DOHH2 (cell line): ENCODE measurements at regions not wholly inside any gene's neighbourhood (a gene's known extent, or its start where the extent isn't known, plus 50 kb on each side); places are given as distances from the start of the nearest gene placed in this dataset.
"Not testable (repeated sequence)": the region's sequence is repeated elsewhere in the genome, so short reads cannot be mapped to it uniquely, and the experiment has no call there.

Experiments used
- H3F3A ChIP-seq: fragments of 200-600 bp; sonication (generic), shearing (Covaris generic); 2 replicates; pipeline ENCODE4 v1.6.0; 2016; ENCODE audit warnings: antibody characterized with exemption, mild to moderate bottlenecking; ENCODE audit not compliant: control insufficient read depth, insufficient read depth
- H3K27ac ChIP-seq: fragments of 200-600 bp; sonication (generic); 2 replicates; pipeline ENCODE4 v1.5.1; 2014; ENCODE audit warnings: low read depth, mild to moderate bottlenecking, low read length, moderate library complexity
- H3K27me3 ChIP-seq: fragments of 200-600 bp; sonication (generic); 2 replicates; pipeline ENCODE4 v1.6.1; 2014; ENCODE audit warnings: mild to moderate bottlenecking, low read length, mixed read lengths; ENCODE audit not compliant: control insufficient read depth
- H3K36me3 ChIP-seq: fragments of 200-600 bp; sonication (generic); 2 replicates; pipeline ENCODE4 v1.6.1; 2014; ENCODE audit warnings: mild to moderate bottlenecking, low read length, moderate library complexity, mixed read lengths; ENCODE audit not compliant: control insufficient read depth
- H3K4me1 ChIP-seq: fragments of 200-600 bp; sonication (generic); 2 replicates; pipeline ENCODE4 v1.6.1; 2014; ENCODE audit warnings: mild to moderate bottlenecking, low read length, mixed read lengths; ENCODE audit not compliant: control insufficient read depth
- H3K4me2 ChIP-seq: fragments of 200-600 bp; sonication (generic); 2 replicates; pipeline ENCODE4 v1.6.0; 2014; ENCODE audit warnings: mild to moderate bottlenecking, low read length, moderate library complexity
- H3K4me3 ChIP-seq: fragments of 200-600 bp; sonication (generic); 2 replicates; pipeline ENCODE4 v1.5.1; 2014; ENCODE audit warnings: mild to moderate bottlenecking, low read length, mixed read lengths
- H3K79me2 ChIP-seq: fragments of 200-600 bp; sonication (generic); 2 replicates; pipeline ENCODE4 v1.6.1; 2014; ENCODE audit warnings: mild to moderate bottlenecking, low read length, mixed read lengths; ENCODE audit not compliant: control insufficient read depth
- H3K9me2 ChIP-seq: fragments of 200-600 bp; sonication (generic); replicated peaks from 2 replicates; pipeline ENCODE4 v1.6.1; 2014; ENCODE audit warnings: mild to moderate bottlenecking, low read length, mixed read lengths; ENCODE audit not compliant: control insufficient read depth
- H3K9me3 ChIP-seq: fragments of 200-600 bp; sonication (generic); 2 replicates; pipeline ENCODE4 v1.6.1; 2014; ENCODE audit warnings: antibody characterized with exemption, low read length, mixed read lengths; ENCODE audit not compliant: control insufficient read depth, insufficient read depth
- H4K20me1 ChIP-seq: fragments of 200-600 bp; sonication (generic); 2 replicates; pipeline ENCODE4 v1.6.0; 2014; ENCODE audit warnings: low read depth, mild to moderate bottlenecking, antibody characterized with exemption, low read length, moderate library complexity; ENCODE audit not compliant: control insufficient read depth, insufficient read depth

DNA sequence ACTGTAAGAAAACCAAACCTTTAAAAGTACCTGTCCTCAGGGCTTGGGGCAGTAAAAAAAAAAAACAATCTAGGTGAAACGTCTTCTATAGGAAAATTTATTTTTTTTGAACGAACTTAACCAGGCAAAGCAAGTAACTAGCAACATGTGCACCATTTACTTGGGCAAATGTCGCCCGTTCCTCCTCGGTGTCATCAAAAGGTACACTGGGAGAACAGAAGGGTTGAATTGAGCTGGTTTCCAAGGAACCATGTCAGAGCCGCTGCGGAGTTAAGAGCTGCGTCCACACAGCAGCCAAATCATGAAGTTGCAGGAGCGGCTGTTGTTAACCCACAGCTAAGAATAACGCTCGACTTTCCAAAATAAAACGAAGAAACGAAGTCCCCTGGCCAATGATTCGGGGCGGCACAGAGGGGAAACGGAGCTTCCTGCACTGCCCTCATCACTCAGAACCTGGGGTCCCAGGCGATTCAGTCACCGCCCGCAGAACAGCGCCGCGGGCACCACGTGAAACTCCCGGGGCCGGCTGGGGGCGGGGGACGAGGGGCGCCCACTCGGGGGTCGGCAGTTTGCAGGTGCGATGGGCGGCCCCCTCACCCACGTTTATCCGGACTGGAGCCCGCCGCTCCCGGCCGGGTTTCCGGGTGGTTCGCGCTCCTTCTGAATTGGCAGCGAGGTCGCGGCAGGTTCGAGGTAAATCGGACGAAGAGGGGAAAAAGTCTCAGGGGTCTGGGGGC lies 53.6 kb upstream of the PLGLB1 start:
- Histone ChIP-seq H3K4me3 (peak overlapping the region; percentile 79), H3K4me2 (peak overlapping the region; percentile 68), H3K79me2 (peaks cover 33% of the 10 kb centered on the region), H3K27ac (peak overlapping the region; percentile 66)
- H4K20me1 ChIP-seq, H3K36me3 ChIP-seq, H3F3A ChIP-seq, H3K4me1 ChIP-seq, H3K9me3 ChIP-seq, H3K9me2 ChIP-seq, H3K27me3 ChIP-seq: not testable (repeated sequence)

DNA sequence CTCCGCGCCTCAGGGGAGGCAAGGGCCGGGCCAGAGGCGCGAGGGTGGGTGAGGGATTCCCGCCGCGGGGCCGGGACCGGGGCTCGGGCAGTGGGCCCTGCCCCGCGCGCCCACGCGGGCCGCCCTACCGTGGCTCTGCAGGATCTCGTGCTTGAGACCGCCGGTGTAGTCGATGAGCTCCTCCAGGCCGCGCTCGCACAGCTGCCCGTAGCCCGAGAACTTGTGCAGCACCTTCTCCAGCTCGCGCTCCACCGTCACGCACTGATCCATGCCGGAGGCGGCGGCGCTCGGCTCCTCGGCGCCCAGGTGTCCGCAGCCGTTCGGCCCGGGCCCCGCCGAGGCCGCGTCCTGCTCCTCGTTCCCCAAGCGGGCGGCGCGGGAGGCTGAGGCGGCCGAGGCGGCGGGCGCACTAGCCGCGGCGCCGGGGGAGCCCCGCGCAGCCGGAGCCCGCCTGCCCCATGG lies 54.2 kb upstream of the PLGLB1 start:
- not testable (repeated sequence) for H3K9me2 ChIP-seq, H3K27me3 ChIP-seq, H4K20me1 ChIP-seq, H3K36me3 ChIP-seq, H3F3A ChIP-seq, H3K4me1 ChIP-seq, H3K9me3 ChIP-seq
- Histone ChIP-seq H3K79me2 (peaks cover 27% of the 10 kb centered on the region), H3K27ac (peak overlapping the region; percentile 66), H3K4me2 (peak overlapping the region; percentile 68), H3K4me3 (peak overlapping the region; percentile 79)

DNA sequence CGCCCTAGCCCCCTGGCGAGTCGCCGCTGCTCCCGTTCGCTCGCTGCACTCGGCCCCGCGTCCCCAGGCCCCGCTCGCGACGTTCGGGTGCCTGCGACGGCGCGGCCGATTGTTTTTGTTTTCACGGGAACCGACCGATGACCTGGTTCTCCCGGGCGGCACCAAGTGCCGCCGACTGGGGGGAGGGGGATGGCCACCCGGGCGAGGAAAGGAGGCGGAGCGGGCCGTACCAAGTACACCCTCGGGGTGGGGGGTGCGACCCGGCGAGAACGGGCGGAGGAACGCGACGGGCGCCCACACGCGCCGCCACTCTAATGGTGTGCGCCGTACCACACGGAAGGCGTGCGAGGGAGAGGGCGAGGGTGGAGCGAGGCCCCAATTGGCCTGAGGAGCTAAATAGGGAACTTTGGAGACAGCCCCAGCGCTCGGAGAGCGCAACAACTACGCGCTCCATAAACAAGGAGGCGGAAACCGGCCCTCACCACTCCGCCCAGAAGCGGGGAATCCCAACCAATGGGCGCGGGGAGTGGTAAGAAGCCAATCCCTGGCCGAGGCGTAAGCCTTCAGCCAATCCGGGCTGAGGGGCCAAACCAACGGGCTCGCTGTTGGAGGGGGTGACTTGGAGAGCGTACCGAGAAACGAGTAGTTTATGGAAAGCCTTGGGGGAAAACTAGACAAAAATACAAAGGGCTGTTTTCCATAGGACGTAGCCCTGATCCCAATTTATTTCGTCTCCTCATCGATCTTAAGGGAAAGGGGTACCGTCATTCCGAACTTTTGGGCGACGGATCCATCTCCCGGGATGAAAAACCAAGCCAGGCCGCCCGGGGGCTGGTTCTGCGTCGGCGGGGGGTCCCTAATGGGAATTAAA lies 54.8 kb upstream of the PLGLB1 start:
- Histone ChIP-seq H3K4me3 (peak overlapping the region; percentile 79), H3K79me2 (peaks cover 23% of the 10 kb centered on the region), H3K4me2 (peak overlapping the region; percentile 52), H3K27ac (peak overlapping the region; percentile 66)
- H4K20me1 ChIP-seq, H3K4me1 ChIP-seq, H3K36me3 ChIP-seq, H3K9me2 ChIP-seq, H3K9me3 ChIP-seq, H3F3A ChIP-seq, H3K27me3 ChIP-seq: not testable (repeated sequence)

DNA sequence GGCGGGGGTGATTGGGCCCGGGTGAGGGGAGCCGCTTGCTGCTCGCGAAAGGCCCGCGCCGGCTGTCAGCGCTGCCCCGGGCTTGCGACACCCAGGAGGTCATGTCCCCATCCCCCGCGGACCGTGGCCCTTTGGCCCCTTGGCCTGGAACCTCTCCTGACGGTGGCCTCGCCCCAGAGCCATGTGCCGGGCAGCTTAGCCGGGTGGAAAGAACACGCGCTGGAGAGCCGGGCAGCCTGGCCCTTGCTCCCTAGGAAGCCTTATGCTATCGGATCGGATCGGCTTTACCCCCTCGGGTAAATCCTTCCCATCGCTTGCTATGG lies 55.4 kb upstream of the PLGLB1 start:
- not testable (repeated sequence) for H3K36me3 ChIP-seq, H3K9me3 ChIP-seq, H3K9me2 ChIP-seq, H4K20me1 ChIP-seq, H3F3A ChIP-seq, H3K27me3 ChIP-seq, H3K27ac ChIP-seq, H3K4me1 ChIP-seq
- peaks cover 23% of the 10 kb centered on the region for H3K79me2 ChIP-seq
- H3K4me2 ChIP-seq: peak overlapping the region; percentile 52
- peak overlapping the region; percentile 79 for H3K4me3 ChIP-seq

GRCh38 chr2:87081727-87082126 lies 60.1 kb upstream of the PLGLB1 start:
- not testable (repeated sequence) for H3K79me2 ChIP-seq, H3K9me3 ChIP-seq, H3K4me2 ChIP-seq, H3K9me2 ChIP-seq, H3K27ac ChIP-seq, H3K4me3 ChIP-seq, H3F3A ChIP-seq, H4K20me1 ChIP-seq, H3K27me3 ChIP-seq, H3K36me3 ChIP-seq, H3K4me1 ChIP-seq

- not testable (repeated sequence) for H3K4me1 ChIP-seq, H3K9me2 ChIP-seq, H3F3A ChIP-seq, H3K27me3 ChIP-seq, H3K27ac ChIP-seq, H4K20me1 ChIP-seq, H3K4me3 ChIP-seq, H3K4me2 ChIP-seq, H3K36me3 ChIP-seq, H3K79me2 ChIP-seq, H3K9me3 ChIP-seq
These were observed 66.4 kb upstream of the PLGLB1 start for GRCh38 chr2:87088079-87088478.

- H3K9me3 ChIP-seq, H3K27ac ChIP-seq, H3K4me3 ChIP-seq, H4K20me1 ChIP-seq, H3K9me2 ChIP-seq, H3K4me2 ChIP-seq, H3K27me3 ChIP-seq, H3F3A ChIP-seq, H3K79me2 ChIP-seq, H3K36me3 ChIP-seq, H3K4me1 ChIP-seq: not testable (repeated sequence)
These were observed 67.8 kb upstream of the PLGLB1 start for GRCh38 chr2:87089401-87089800.

GRCh38 chr2:87093252-87093651 lies 71.6 kb upstream of the PLGLB1 start:
- H3K4me1 ChIP-seq, H3K36me3 ChIP-seq, H3K79me2 ChIP-seq, H3K27me3 ChIP-seq, H3K4me2 ChIP-seq, H3F3A ChIP-seq, H3K9me2 ChIP-seq, H3K27ac ChIP-seq, H3K4me3 ChIP-seq, H3K9me3 ChIP-seq, H4K20me1 ChIP-seq: not testable (repeated sequence)
